Coronary artery (tissue), 2 donors: ENCODE measurements at regions not wholly inside any gene's neighbourhood (a gene's known extent, or its start where the extent isn't known, plus 50 kb on each side); places are given as distances from the start of the nearest gene placed in this dataset.

Experiments
- DNase-seq: peaks from one replicate; pipeline ENCODE4 v3.0.0-alpha.2; 2017; ENCODE audit warnings: low spot score
- H3K27ac ChIP-seq, 2 donors: fragments of 200-600 bp; sonication (generic); one replicate each; pipeline ENCODE4 v1.5.1; 2016 to 2019
- H3K4me3 ChIP-seq: fragments of 200-600 bp; sonication (generic); 2 replicates; pipeline ENCODE4 v1.5.1; 2016; ENCODE audit warnings: mild to moderate bottlenecking, moderate library complexity
- CTCF ChIP-seq: fragments of 200-600 bp; sonication (generic); IDR thresholded peaks from one replicate; pipeline ENCODE4 v1.5.1; 2019; ENCODE audit warnings: antibody characterized with exemption

- no peak for DNase-seq
- H3K27ac ChIP-seq, result no peak overlapping the region
- no peak overlapping the region for H3K4me3 ChIP-seq
- no peak for TF ChIP-seq CTCF
These were observed 72.6 kb upstream of the DMRTA1 start for GRCh38 chr9:22374051-22374450.

GRCh38 chr9:22379272-22379671, 67.4 kb upstream of the DMRTA1 start:
- H3K4me3 ChIP-seq, result no peak overlapping the region
- H3K27ac ChIP-seq, result no peak overlapping the region
- no peak for DNase-seq
- no peak for TF ChIP-seq CTCF

GRCh38 chr9:22381170-22381569, 65.5 kb upstream of the DMRTA1 start:
- no peak for TF ChIP-seq CTCF
- Histone ChIP-seq H3K27ac (no peak overlapping the region), H3K4me3 (no peak overlapping the region)
- no peak for DNase-seq

- TF ChIP-seq CTCF, result no peak
- H3K4me3 ChIP-seq, result no peak overlapping the region
These were observed 64.3 kb upstream of the DMRTA1 start for GRCh38 chr9:22382331-22382730.

GRCh38 chr9:22383718-22384117, 62.9 kb upstream of the DMRTA1 start:
- DNase-seq, result no peak
- no peak for TF ChIP-seq CTCF
- no peak overlapping the region for H3K4me3 ChIP-seq
- H3K27ac ChIP-seq, result no peak overlapping the region

More at GRCh38 chr9:22382331-22382730, 64.3 kb upstream of the DMRTA1 start:
- H3K27ac ChIP-seq, result no peak overlapping the region
- DNase-seq, result no peak

- no peak overlapping the region for H3K27ac ChIP-seq
- no peak overlapping the region for H3K4me3 ChIP-seq
- no peak for TF ChIP-seq CTCF
- no peak for DNase-seq
These were observed 57.4 kb upstream of the DMRTA1 start for GRCh38 chr9:22389271-22389670.

- H3K27ac ChIP-seq, result no peak overlapping the region
- no peak for DNase-seq
- no peak for TF ChIP-seq CTCF
These were observed 54.1 kb upstream of the DMRTA1 start for GRCh38 chr9:22392523-22392922.

More at GRCh38 chr9:22392523-22392922, 54.1 kb upstream of the DMRTA1 start:
- no peak overlapping the region for H3K4me3 ChIP-seq
